GM12872 (cell line): ENCODE measurements at regions not wholly inside any gene's neighbourhood (a gene's known extent, or its start where the extent isn't known, plus 50 kb on each side); places are given as distances from the start of the nearest gene placed in this dataset.

Experiments used
- CTCF ChIP-seq: IDR thresholded peaks from 3 replicates; pipeline ENCODE4 v1.5.1; 2011; ENCODE audit warnings: low read depth, mild to moderate bottlenecking, low read length, moderate library complexity; ENCODE audit not compliant: insufficient read depth

DNA sequence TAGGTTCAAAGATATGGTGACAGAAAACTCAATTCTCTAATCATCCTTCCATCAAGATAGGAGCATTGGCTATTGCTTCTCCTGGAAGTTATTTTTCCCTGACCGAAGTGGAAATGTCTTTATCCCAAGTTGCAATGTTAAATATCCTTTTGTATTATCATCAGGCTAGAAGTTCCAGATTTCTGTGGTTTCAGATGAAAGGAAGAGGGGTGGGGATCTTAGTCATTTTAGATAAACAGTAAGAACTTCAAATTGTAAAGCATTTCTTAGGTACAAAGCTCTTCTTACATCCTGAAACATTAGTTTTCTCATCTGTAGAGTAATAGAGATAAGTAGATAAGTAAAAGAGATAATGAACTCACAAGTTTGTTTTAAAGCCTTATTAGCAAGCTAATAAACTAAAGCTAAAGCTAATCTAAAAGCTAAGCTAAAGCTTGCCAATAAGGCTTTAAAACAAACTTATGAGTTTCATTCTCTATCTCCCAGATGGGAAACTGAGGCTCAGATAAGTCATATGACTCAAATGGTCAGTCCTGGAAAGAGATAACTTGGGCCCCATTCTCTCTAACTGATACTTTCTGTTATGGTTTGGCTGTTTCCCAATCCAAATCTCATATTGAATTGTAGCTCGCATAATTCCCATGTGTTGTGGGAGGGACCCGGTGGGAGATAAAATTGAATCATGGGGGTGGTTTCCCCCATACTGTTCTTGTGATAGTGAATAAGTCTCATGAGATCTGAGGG, 99.2 kb upstream of the KCNK2 start:
- no peak for TF ChIP-seq CTCF

- no peak for TF ChIP-seq CTCF
Measured at GRCh38 chr1:214989341-214989740, 93.2 kb upstream of the KCNK2 start.

DNA sequence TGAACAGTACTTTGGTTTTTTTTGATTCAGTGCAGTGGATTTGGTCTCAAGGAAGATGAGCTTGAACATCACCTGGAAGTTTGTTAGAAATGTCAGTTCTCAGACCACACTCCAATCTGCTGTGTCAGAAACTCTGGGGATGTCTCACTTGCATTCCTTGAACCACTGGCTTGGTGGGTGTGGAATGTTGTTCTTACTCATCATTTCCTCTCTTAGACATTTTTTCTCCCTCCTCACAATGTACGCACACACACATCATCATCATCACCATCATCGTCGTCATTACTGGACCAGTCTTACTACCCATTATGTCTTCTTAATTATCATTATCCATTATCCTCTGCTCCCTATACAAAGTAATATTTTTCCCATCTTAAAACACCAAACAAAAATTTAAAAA, 91.9 kb upstream of the KCNK2 start:
- no peak for TF ChIP-seq CTCF

DNA sequence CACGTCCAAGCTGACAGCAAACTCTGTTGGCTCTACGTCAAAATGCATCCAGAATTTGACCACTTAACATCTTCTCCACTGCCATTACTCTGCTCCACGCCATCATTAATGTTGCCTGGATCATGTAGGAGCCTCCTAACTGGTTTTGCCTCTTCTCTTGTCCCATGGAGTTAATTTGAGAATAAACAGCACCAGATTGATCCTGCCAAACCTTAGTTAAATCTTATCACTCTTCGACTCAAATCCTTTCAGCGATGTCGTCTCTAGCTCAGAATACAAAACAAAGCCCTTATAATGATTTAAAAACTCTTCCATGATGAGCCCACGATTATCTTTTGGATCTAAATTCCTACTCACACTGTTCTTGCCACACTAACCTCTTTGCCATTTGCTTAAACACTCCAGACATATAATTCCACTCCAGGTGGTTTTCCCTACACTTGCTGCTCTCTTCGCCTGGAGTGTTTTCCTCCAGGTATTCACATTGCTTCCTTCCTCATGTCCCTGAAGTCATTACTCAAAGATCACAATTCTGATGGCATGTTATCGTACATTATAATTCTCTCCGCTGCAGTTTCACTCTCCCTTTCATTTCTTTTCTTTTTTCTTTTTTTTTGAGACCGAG, 90.7 kb upstream of the KCNK2 start:
- no peak for TF ChIP-seq CTCF

- no peak for TF ChIP-seq CTCF
Measured at GRCh38 chr1:214993419-214993818, 89.1 kb upstream of the KCNK2 start.

DNA sequence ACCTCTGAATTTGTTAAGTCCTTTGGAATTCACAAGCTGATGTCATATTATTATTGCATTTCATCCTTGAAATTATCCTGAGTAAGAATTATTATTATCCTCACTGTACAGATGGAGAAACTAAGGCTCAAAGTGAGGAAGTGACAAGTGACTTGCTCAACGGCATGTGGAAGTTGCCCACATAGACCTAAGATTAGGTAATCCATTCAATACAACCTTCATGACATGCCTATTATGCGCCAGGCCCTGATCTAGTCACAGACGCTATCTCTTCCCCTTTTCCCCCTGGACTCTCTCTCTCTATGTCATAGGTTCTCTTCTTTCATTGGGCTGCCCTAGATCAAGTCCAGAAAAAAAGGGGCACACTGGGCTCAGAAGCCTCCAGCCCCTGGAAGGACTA, 84.9 kb upstream of the KCNK2 start:
- no peak for TF ChIP-seq CTCF

DNA sequence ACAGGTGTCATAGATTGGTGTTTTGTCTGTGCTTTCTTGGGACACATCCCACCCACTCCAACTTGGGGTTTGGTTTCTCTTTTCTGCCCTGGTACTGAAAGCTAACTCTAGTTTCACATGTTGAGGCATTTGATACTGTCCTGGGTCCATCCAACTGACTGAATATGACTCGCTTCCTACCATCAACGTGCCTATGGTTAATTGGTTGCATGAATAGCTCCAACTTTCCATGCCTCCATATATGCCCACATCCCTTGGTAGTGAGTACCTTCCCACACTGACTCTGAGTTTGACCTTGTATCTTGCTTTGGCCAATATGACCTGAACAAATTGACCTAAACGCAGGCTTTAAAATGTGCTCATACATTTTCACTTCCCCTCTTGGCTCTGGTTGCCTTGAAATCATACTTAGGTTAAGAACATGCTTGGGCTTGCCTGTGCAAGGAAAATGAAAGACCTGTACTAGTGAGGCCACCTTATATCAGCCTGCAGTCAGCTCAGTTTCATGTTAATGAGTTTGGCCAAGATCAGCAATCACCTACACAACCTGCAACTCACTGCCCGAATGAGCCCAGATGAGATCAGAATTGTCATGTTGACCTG, 81.0 kb upstream of the KCNK2 start:
- no peak for TF ChIP-seq CTCF
